Endothelial cell (in vitro differentiated cells): ENCODE measurements at regions not wholly inside any gene's neighbourhood (a gene's known extent, or its start where the extent isn't known, plus 50 kb on each side); places are given as distances from the start of the nearest gene placed in this dataset.
"Not testable (repeated sequence)": the region's sequence is repeated elsewhere in the genome, so short reads cannot be mapped to it uniquely, and the experiment has no call there.

Experiments used
- DNase-seq: peaks from one replicate; pipeline ENCODE4 v3.0.0; 2021; ENCODE audit warnings: low spot score
- H3K27ac Mint-ChIP-seq: one replicate; pipeline ENCODE4 v1.8.0; 2021; ENCODE audit warnings: mixed read lengths, inconsistent platforms; ENCODE audit not compliant: unreplicated experiment
- H3K27me3 Mint-ChIP-seq: one replicate; pipeline ENCODE4 v1.8.0; 2021; ENCODE audit warnings: mild to moderate bottlenecking, moderate library complexity, mixed read lengths, inconsistent platforms; ENCODE audit not compliant: unreplicated experiment
- H3K36me3 Mint-ChIP-seq: one replicate; pipeline ENCODE4 v1.8.0; 2021; ENCODE audit warnings: mild to moderate bottlenecking, low read depth, mixed read lengths, inconsistent platforms; ENCODE audit not compliant: unreplicated experiment
- H3K4me1 Mint-ChIP-seq: one replicate; pipeline ENCODE4 v1.8.0; 2021; ENCODE audit warnings: mild to moderate bottlenecking, mixed read lengths, inconsistent platforms; ENCODE audit not compliant: unreplicated experiment
- H3K4me3 Mint-ChIP-seq: one replicate; pipeline ENCODE4 v1.8.0; 2021; ENCODE audit warnings: mild to moderate bottlenecking, mixed read lengths, inconsistent platforms; ENCODE audit not compliant: unreplicated experiment
- H3K9me3 Mint-ChIP-seq: one replicate; pipeline ENCODE4 v1.8.0; 2021; ENCODE audit warnings: mixed read lengths, inconsistent platforms; ENCODE audit not compliant: unreplicated experiment
- TF ChIP-seq, protein P1 (sequence below): fragments of 200-600 bp; sonication (generic); IDR thresholded peaks from one replicate; pipeline ENCODE4 v1.5.0; 2021; ENCODE audit warnings: antibody characterized with exemption; ENCODE audit not compliant: unreplicated experiment

DNA sequence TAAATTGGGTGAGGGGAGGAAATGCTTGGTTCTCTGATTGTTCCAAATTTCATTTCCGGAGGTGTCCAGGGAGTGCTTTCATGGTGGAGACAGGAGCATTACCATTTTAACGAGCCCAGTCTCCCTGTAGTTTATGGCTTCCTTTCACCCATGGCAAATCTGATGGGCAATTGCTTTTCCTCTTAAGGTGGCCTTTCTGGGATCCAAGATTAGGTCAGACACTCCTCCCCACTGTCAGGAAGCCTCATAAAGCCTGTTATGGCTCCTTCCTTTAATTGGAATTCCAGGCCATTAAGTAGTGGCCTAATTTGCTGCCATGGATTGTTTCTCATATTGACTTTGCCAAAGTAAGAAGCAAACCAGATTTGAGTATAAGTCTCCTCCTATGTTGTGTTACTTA, 157.8 kb downstream of the PDCD6IP start:
- Mint-ChIP-seq H3K27ac (no peak overlapping the region), H3K9me3 (no peaks in the 10 kb centered on the region), H3K4me1 (no peaks in the 10 kb centered on the region), H3K36me3 (no peaks in the 10 kb centered on the region), H3K27me3 (no peaks in the 10 kb centered on the region), H3K4me3 (no peak overlapping the region)
- no peak for DNase-seq
- TF ChIP-seq, protein P1, sequence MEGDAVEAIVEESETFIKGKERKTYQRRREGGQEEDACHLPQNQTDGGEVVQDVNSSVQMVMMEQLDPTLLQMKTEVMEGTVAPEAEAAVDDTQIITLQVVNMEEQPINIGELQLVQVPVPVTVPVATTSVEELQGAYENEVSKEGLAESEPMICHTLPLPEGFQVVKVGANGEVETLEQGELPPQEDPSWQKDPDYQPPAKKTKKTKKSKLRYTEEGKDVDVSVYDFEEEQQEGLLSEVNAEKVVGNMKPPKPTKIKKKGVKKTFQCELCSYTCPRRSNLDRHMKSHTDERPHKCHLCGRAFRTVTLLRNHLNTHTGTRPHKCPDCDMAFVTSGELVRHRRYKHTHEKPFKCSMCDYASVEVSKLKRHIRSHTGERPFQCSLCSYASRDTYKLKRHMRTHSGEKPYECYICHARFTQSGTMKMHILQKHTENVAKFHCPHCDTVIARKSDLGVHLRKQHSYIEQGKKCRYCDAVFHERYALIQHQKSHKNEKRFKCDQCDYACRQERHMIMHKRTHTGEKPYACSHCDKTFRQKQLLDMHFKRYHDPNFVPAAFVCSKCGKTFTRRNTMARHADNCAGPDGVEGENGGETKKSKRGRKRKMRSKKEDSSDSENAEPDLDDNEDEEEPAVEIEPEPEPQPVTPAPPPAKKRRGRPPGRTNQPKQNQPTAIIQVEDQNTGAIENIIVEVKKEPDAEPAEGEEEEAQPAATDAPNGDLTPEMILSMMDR = no peak

DNA sequence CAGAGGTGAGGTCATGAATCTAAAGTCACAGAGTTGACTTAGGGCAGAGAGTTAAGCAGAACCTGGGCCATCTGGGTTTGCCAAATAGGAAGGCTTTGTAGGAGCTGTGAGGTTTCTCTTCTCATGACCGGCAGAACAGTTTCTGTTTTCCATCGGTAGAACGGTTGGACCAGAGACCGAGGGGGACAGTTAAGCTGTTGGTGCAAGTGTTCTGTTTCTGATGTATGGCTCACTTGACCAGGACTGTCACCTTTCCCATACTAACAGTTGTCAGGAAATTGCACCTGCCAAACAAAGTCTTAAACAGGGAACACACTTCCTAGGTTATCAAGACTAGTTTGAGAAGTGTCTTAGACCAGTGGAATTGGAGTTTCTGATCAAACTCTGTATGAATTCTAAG, 158.3 kb downstream of the PDCD6IP start:
- no peaks in the 10 kb centered on the region for H3K4me1 Mint-ChIP-seq
- no peak overlapping the region for H3K27ac Mint-ChIP-seq
- no peaks in the 10 kb centered on the region for H3K36me3 Mint-ChIP-seq
- H3K4me3 Mint-ChIP-seq = no peak overlapping the region
- no peak for DNase-seq
- no peaks in the 10 kb centered on the region for H3K9me3 Mint-ChIP-seq
- H3K27me3 Mint-ChIP-seq = no peaks in the 10 kb centered on the region
- TF ChIP-seq, protein P1 = no peak

DNA sequence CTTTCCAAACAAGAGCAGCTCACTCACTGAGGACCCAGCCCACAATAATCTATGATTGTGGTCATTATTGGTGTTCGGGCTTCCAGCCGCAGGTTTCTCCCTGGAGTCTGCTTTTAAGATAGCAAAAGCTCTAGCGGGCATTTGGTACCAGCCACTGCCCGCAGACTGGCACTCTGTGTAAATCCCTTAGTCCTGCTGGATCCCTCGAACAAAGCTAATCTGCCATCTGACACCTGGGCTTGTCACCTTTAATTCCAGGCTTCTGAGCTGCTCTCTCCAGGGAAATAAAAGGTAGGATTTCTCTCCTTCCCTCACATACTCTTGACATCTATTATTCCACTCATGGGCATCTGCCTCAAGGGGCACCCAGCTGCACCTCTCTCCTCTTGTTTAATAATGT, 158.7 kb downstream of the PDCD6IP start:
- TF ChIP-seq, protein P1 = no peak
- no peaks in the 10 kb centered on the region for H3K4me1 Mint-ChIP-seq
- H3K27ac Mint-ChIP-seq = no peak overlapping the region
- H3K9me3 Mint-ChIP-seq = no peaks in the 10 kb centered on the region
- H3K4me3 Mint-ChIP-seq = no peak overlapping the region
- no peak for DNase-seq
- H3K27me3 Mint-ChIP-seq = no peaks in the 10 kb centered on the region
- no peaks in the 10 kb centered on the region for H3K36me3 Mint-ChIP-seq

DNA sequence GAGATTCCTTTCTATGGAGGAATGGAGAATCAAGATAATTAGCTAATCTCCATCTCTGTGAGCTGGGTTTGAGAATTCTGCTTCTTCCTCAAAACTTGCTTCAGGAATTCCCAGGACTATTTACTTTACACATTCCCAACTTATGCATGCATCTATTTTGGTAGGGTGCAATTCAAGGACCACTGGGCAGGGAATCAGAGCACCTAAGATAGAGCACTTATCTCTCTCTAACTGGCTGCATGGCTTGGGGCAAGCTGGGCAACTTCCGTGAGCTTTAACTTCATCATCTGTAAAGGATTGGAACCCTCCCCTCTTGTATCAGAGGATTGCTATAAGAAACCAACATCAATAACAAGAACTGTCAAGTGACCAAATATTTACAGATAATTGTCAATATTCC, 160.2 kb downstream of the PDCD6IP start:
- DNase-seq = no peak
- H3K9me3 Mint-ChIP-seq = no peaks in the 10 kb centered on the region
- H3K27me3 Mint-ChIP-seq = no peaks in the 10 kb centered on the region
- TF ChIP-seq, protein P1 = no peak
- H3K4me3 Mint-ChIP-seq = no peak overlapping the region
- H3K4me1 Mint-ChIP-seq = no peaks in the 10 kb centered on the region
- H3K36me3 Mint-ChIP-seq = no peaks in the 10 kb centered on the region
- no peak overlapping the region for H3K27ac Mint-ChIP-seq

DNA sequence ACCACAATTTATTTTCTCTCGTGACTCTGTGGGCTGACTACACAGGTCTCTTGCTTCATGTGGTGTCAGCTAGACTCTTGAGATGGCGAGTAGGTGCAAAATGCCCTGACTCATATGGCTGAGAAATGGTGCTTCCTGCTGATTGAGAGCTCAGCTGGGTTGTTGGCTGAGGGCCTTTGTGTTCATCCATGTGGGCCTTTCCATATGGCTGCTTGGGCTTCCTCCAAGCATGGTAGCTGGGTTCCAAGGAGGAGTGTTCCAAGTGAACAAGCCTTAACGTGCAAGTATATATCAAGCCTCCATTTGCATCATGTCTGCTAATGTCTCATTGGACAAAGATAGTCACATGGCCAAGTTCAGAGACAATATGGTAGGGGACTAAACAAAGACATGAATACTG, 164.0 kb downstream of the PDCD6IP start:
- no peak overlapping the region for H3K4me3 Mint-ChIP-seq
- no peaks in the 10 kb centered on the region for H3K36me3 Mint-ChIP-seq
- H3K4me1 Mint-ChIP-seq = no peaks in the 10 kb centered on the region
- H3K9me3 Mint-ChIP-seq = no peaks in the 10 kb centered on the region
- TF ChIP-seq, protein P1 = no peak
- DNase-seq = no peak
- peaks cover 3% of the 10 kb centered on the region for H3K27me3 Mint-ChIP-seq
- no peak overlapping the region for H3K27ac Mint-ChIP-seq

DNA sequence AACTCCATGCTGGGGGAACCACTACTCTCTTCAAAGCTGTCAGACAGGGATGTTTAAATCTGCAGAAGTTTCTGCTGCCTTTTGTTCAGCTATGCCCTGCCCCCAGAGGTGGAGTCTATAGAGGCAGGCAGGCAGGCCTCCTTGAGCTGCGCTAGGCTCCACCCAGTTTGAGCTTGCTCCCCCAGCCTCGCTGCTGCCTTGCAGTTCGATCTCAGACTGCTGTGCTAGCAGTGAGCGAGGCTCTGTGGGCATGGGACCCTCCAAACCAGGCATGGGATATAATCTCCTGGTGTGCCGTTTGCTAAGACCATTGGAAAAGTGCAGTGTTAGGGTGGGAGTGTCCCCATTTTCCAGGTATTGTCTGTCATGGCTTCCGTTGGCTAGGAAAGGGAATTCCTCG, 171.8 kb downstream of the PDCD6IP start:
- not testable (repeated sequence) for DNase-seq, H3K9me3 Mint-ChIP-seq, H3K27ac Mint-ChIP-seq, H3K36me3 Mint-ChIP-seq, H3K4me3 Mint-ChIP-seq, H3K4me1 Mint-ChIP-seq, H3K27me3 Mint-ChIP-seq
